OCI-LY3 (cell line): ENCODE measurements at regions not wholly inside any gene's neighbourhood (a gene's known extent, or its start where the extent isn't known, plus 50 kb on each side); places are given as distances from the start of the nearest gene placed in this dataset.

ENCODE experiments used
- CTCF ChIP-seq: fragments of 200-600, 300-600 bp; sonication (generic); IDR thresholded peaks from 2 replicates; pipeline ENCODE4 v1.5.1; 2014; ENCODE audit warnings: antibody characterized with exemption, low read length, low read depth
- EZH2phosphoT487 ChIP-seq: fragments of 200-600 bp; shearing (Covaris generic); IDR thresholded peaks from 2 replicates; pipeline ENCODE4 v1.6.1; 2018; ENCODE audit warnings: antibody characterized with exemption, mixed run types, low read depth

GRCh38 chr9:21634951-21635350 lies 152.8 kb upstream of the IFNE start:
- TF ChIP-seq CTCF (no peak), EZH2phosphoT487 (no peak)
